GM18505 (cell line): ENCODE measurements at regions not wholly inside any gene's neighbourhood (a gene's known extent, or its start where the extent isn't known, plus 50 kb on each side); places are given as distances from the start of the nearest gene placed in this dataset.

Experiments used
- ATAC-seq: cut with Tn5 transposase; IDR thresholded peaks from one replicate; pipeline ENCODE4 v1.9.1; 2021; ENCODE audit not compliant: unreplicated experiment
- POLR2A ChIP-seq: IDR thresholded peaks from 4 replicates; pipeline ENCODE4 v1.6.1; 2011; ENCODE audit warnings: borderline replicate concordance; ENCODE audit not compliant: insufficient read depth, insufficient read length; ENCODE audit errors: extremely low read depth

GRCh38 chr5:18050345-18050744 lies 416.1 kb downstream of the TAF11L14 start:
- ATAC-seq, result no peak
- no peak for TF ChIP-seq POLR2A

- TF ChIP-seq POLR2A, result no peak
- ATAC-seq, result no peak
Measured at GRCh38 chr5:18050776-18051175, 416.5 kb downstream of the TAF11L14 start.

- ATAC-seq, result no peak
- no peak for TF ChIP-seq POLR2A
Measured at GRCh38 chr5:18051953-18052352, 417.7 kb downstream of the TAF11L14 start.

- ATAC-seq, result no peak
- TF ChIP-seq POLR2A, result no peak
Measured at GRCh38 chr5:18052569-18052968, 418.3 kb downstream of the TAF11L14 start.

- no peak for ATAC-seq
- TF ChIP-seq POLR2A, result no peak
Measured at GRCh38 chr5:18057725-18058124, 423.5 kb downstream of the TAF11L14 start.

GRCh38 chr5:18067615-18068014 lies 433.4 kb downstream of the TAF11L14 start:
- no peak for TF ChIP-seq POLR2A
- no peak for ATAC-seq

GRCh38 chr5:18068826-18069225 lies 434.6 kb downstream of the TAF11L14 start:
- no peak for ATAC-seq
- no peak for TF ChIP-seq POLR2A

GRCh38 chr5:18069790-18070189 lies 435.5 kb downstream of the TAF11L14 start:
- TF ChIP-seq POLR2A, result no peak
- ATAC-seq, result no peak

- no peak for ATAC-seq
- no peak for TF ChIP-seq POLR2A
Measured at GRCh38 chr5:18072600-18072999, 438.3 kb downstream of the TAF11L14 start.

- no peak for TF ChIP-seq POLR2A
- ATAC-seq, result no peak
Measured at GRCh38 chr5:18074961-18075360, 440.7 kb downstream of the TAF11L14 start.

GRCh38 chr5:18078157-18078556 lies 443.9 kb downstream of the TAF11L14 start:
- TF ChIP-seq POLR2A, result no peak
- ATAC-seq, result no peak

- TF ChIP-seq POLR2A, result no peak
Measured at GRCh38 chr5:18079831-18080230, 445.6 kb downstream of the TAF11L14 start.

GRCh38 chr5:18088020-18088579 lies 453.8 kb downstream of the TAF11L14 start:
- TF ChIP-seq POLR2A, result no peak
- no peak for ATAC-seq

More at GRCh38 chr5:18079831-18080230, 445.6 kb downstream of the TAF11L14 start:
- ATAC-seq, result no peak

GRCh38 chr5:18090177-18090576 lies 455.9 kb downstream of the TAF11L14 start:
- no peak for ATAC-seq
- no peak for TF ChIP-seq POLR2A

GRCh38 chr5:18091142-18091541 lies 456.9 kb downstream of the TAF11L14 start:
- no peak for ATAC-seq
- no peak for TF ChIP-seq POLR2A
